K562 (cell line): ENCODE measurements at regions not wholly inside any gene's neighbourhood (a gene's known extent, or its start where the extent isn't known, plus 50 kb on each side); places are given as distances from the start of the nearest gene placed in this dataset.

Experiments
- ATAC-seq: fragments of 200-7000 bp; cut with Tn5 transposase; 3 replicates; pipeline ENCODE4 v1.9.1; 2020; ENCODE audit warnings: moderate library complexity
- BruUV-seq: library from RNA; stranded (reverse); fragments of 400-500 nt; replicated peaks from 2 replicates; lab custom pipeline; 2021; lab: Mats Ljungman, UMichigan
- CTCF ChIA-PET: fragments of 300-600 bp; formaldehyde crosslinking; extraction: SDS; loops from one replicate; lab custom pipeline; 2021; ENCODE audit warnings: low intra/inter-chr PET ratio; lab: Yijun Ruan, JAX
- POLR2A ChIA-PET: fragments of 300-600, 350-650 bp; sonication (Branson Sonifier 250); formaldehyde crosslinking; extraction: SDS; loops from one replicate; lab custom pipeline; 2021; ENCODE audit warnings: antibody characterized with exemption, inconsistent platforms; lab: Yijun Ruan, JAX
- DNase-seq, 4 experiments: peaks; one replicate each; pipeline versions ENCODE4 v3.0.0 to v3.0.0-alpha.2; 2011 to 2018; ENCODE audit warnings: low spot score in 3 of 4, mixed read lengths in 3 of 4; ENCODE audit errors: extremely low read depth in 1 of 4
- FAIRE-seq: peaks from 2 replicates; lab custom pipeline; 2011; peaks lifted over from hg19 to GRCh38; lab: Jason Lieb, UNC
- H2AFZ ChIP-seq: 2 replicates; pipeline ENCODE4 v1.6.0; 2011; ENCODE audit warnings: low read depth, low read length, control low read depth, inconsistent platforms
- H3K27ac ChIP-seq: fragments of 200-600 bp; 3 replicates; pipeline ENCODE4 v1.8.0; 2011; ENCODE audit warnings: low read depth, mild to moderate bottlenecking, control low read depth, inconsistent platforms, low read length, moderate library complexity, mixed read lengths; ENCODE audit errors: extremely low read depth
- H3K27me3 ChIP-seq, 2 experiments: fragments of 300-600 bp in 1 of 2; 2 replicates in 1 of 2; 3 replicates in 1 of 2; pipeline versions ENCODE4 v1.6.0 to v1.8.0; 2011; ENCODE audit warnings: inconsistent platforms in 2 of 2, low read length in 2 of 2, mild to moderate bottlenecking in 1 of 2, mixed read lengths in 1 of 2, moderate library complexity in 1 of 2; ENCODE audit not compliant: control insufficient read depth in 2 of 2, insufficient read depth in 2 of 2
- H3K36me3 ChIP-seq: fragments of 300-600 bp; 3 replicates; pipeline ENCODE4 v1.8.0; 2011; ENCODE audit warnings: mild to moderate bottlenecking, low read length, inconsistent platforms; ENCODE audit not compliant: control insufficient read depth, insufficient read depth
- H3K4me1 ChIP-seq, 2 experiments: fragments of 200-600 bp in 1 of 2; replicated peaks in 1 of 2; 2 replicates in 1 of 2; 3 replicates in 1 of 2; pipeline versions ENCODE4 v1.5.1 to v1.8.0; 2011; ENCODE audit warnings: inconsistent platforms in 2 of 2, low read length in 2 of 2, mild to moderate bottlenecking in 1 of 2, mixed read lengths in 1 of 2, moderate library complexity in 1 of 2; ENCODE audit not compliant: control insufficient read depth in 2 of 2, insufficient read depth in 2 of 2
- H3K4me2 ChIP-seq: 2 replicates; pipeline ENCODE4 v1.6.1; 2011; ENCODE audit warnings: low read length, control low read depth, inconsistent platforms, mixed read lengths; ENCODE audit not compliant: insufficient read depth
- H3K4me3 ChIP-seq: fragments of 200-600 bp; sonication (generic), shearing (Covaris generic); 2 replicates; pipeline ENCODE4 v1.5.1; 2016; ENCODE audit warnings: control low read depth, inconsistent platforms
- H3K79me2 ChIP-seq: fragments of 200-600 bp; 3 replicates; pipeline ENCODE4 v1.8.0; 2011; ENCODE audit warnings: low read length, inconsistent platforms; ENCODE audit not compliant: control insufficient read depth, insufficient read depth
- H3K9ac ChIP-seq, 2 experiments: 2 replicates each; pipeline versions ENCODE4 v1.6.0 to v1.6.1; 2011; ENCODE audit warnings: low read depth in 2 of 2, low read length in 2 of 2, control low read depth in 1 of 2, inconsistent platforms in 1 of 2, mild to moderate bottlenecking in 1 of 2, mixed read lengths in 1 of 2; ENCODE audit not compliant: insufficient read depth in 1 of 2
- H3K9me1 ChIP-seq: one replicate; pipeline ENCODE4 v1.6.0; 2011; ENCODE audit warnings: inconsistent platforms, mild to moderate bottlenecking, low read length, moderate library complexity; ENCODE audit not compliant: control insufficient read depth, insufficient read depth
- H3K9me3 ChIP-seq: replicated peaks from 2 replicates; pipeline ENCODE4 v1.5.1; 2011; ENCODE audit warnings: low read depth, low read length, inconsistent platforms; ENCODE audit not compliant: control insufficient read depth, insufficient read depth
- H4K20me1 ChIP-seq: replicated peaks from 2 replicates; pipeline ENCODE4 v1.6.1; 2011; ENCODE audit warnings: low read length, inconsistent platforms, mixed read lengths; ENCODE audit not compliant: control insufficient read depth, insufficient read depth
- ADNP ChIP-seq: fragments of 200-800 bp; sonication (Bioruptor generic); IDR thresholded peaks from 2 replicates; pipeline ENCODE4 v1.6.1; 2016; ENCODE audit warnings: missing genetic modification characterization, missing compliant biosample characterization
- ARID2 ChIP-seq: fragments of 450-650 bp; IDR thresholded peaks from 2 replicates; pipeline ENCODE4 v1.6.1; 2017; ENCODE audit warnings: antibody characterized with exemption, mild to moderate bottlenecking
- C11orf30 ChIP-seq: fragments of 450-650 bp; IDR thresholded peaks from 2 replicates; pipeline ENCODE4 v1.6.1; 2016; ENCODE audit warnings: low read depth, mild to moderate bottlenecking
- CEBPG ChIP-seq, 3 experiments: fragments of 200-800 bp in 1 of 3; sonication (Bioruptor generic) in 1 of 3; sonication (generic) in 1 of 3; formaldehyde crosslinking in 1 of 3; IDR thresholded peaks in 2 of 3; conservative IDR thresholded peaks in 1 of 3; 2 replicates each; pipeline versions ENCODE4 v1.6.1 to v1.8.0; 2016 to 2022; ENCODE audit warnings: missing compliant biosample characterization in 2 of 3, missing genetic modification characterization in 2 of 3, mild to moderate bottlenecking in 1 of 3, missing genetic modification reagents in 1 of 3
- FIP1L1 ChIP-seq: fragments of 200-400 bp; formaldehyde crosslinking; IDR thresholded peaks from 2 replicates; pipeline ENCODE4 v1.6.1; 2018; ENCODE audit warnings: mild to moderate bottlenecking, low read depth, low read length; ENCODE audit not compliant: poor library complexity, severe bottlenecking
- MAFF ChIP-seq: IDR thresholded peaks from 2 replicates; pipeline ENCODE4 v1.6.1; 2012; ENCODE audit warnings: low read length, improper control_type of control experiment
- MAFG ChIP-seq: fragments of 450-650 bp; conservative IDR thresholded peaks from 2 replicates; pipeline ENCODE4 v1.6.1; 2016; ENCODE audit warnings: missing genetic modification characterization, missing compliant biosample characterization
- MAFK ChIP-seq: IDR thresholded peaks from 2 replicates; pipeline ENCODE4 v1.6.1; 2011; ENCODE audit warnings: low read length, improper control_type of control experiment
- MYC ChIP-seq, 2 experiments: fragments of 250-450 bp in 1 of 2; sonication (Bioruptor Pico) in 1 of 2; IDR thresholded peaks; 2 replicates each; pipeline versions ENCODE4 v1.5.1 to v1.6.1; 2012 to 2021; ENCODE audit warnings: low read depth in 2 of 2, borderline replicate concordance in 1 of 2, improper control_type of control experiment in 1 of 2, low read length in 1 of 2, mild to moderate bottlenecking in 1 of 2, moderate library complexity in 1 of 2
- MYNN ChIP-seq, 2 experiments: sonication (generic); formaldehyde crosslinking in 1 of 2; IDR thresholded peaks; 2 replicates each; pipeline versions ENCODE4 v1.5.0 to v1.6.1; 2016 to 2020; ENCODE audit warnings: antibody characterized with exemption in 1 of 2, missing genetic modification reagents in 1 of 2
- NR4A1 ChIP-seq, 2 experiments: fragments of 250-450 bp in 1 of 2; fragments of 450-650 bp in 1 of 2; sonication (Bioruptor Pico) in 1 of 2; IDR thresholded peaks; 2 replicates each; pipeline versions ENCODE4 v1.4.0 to v1.6.1; 2016 to 2020; ENCODE audit warnings: mild to moderate bottlenecking in 2 of 2, missing compliant biosample characterization in 1 of 2, missing genetic modification characterization in 1 of 2, moderate library complexity in 1 of 2
- POLR2AphosphoS5 ChIP-seq: IDR thresholded peaks from 2 replicates; pipeline ENCODE4 v1.6.1; 2011; ENCODE audit warnings: mild to moderate bottlenecking, low read depth, low read length, moderate library complexity; ENCODE audit not compliant: control insufficient read depth, insufficient read depth
- SP2 ChIP-seq: IDR thresholded peaks from 2 replicates; pipeline ENCODE4 v1.6.1; 2011; ENCODE audit warnings: mild to moderate bottlenecking, low read depth, low read length, moderate library complexity; ENCODE audit not compliant: poor library complexity, severe bottlenecking; ENCODE audit errors: extremely low read depth
- ZFP36 ChIP-seq: fragments of 150-350 bp; IDR thresholded peaks from 2 replicates; pipeline ENCODE4 v1.6.1; 2018; ENCODE audit warnings: low read length, low read depth; ENCODE audit not compliant: partially characterized antibody
- ZNF212 ChIP-seq: fragments of 450-650 bp; formaldehyde crosslinking; IDR thresholded peaks from 2 replicates; pipeline ENCODE4 v1.4.0; 2020; ENCODE audit warnings: mild to moderate bottlenecking
- ZNF316 ChIP-seq: fragments of 450-650 bp; IDR thresholded peaks from 2 replicates; pipeline ENCODE4 v1.6.1; 2016
- ZNF431 ChIP-seq: sonication (generic); formaldehyde crosslinking; IDR thresholded peaks from 2 replicates; pipeline ENCODE4 v1.8.0; 2022; ENCODE audit warnings: mild to moderate bottlenecking, missing genetic modification reagents
- ZNF444 ChIP-seq: fragments of 250-450 bp; sonication (Bioruptor Pico); IDR thresholded peaks from 2 replicates; pipeline ENCODE4 v1.4.0; 2020; ENCODE audit warnings: mild to moderate bottlenecking, moderate library complexity
- ZNF699 ChIP-seq: fragments of 250-450 bp; sonication (Bioruptor Pico); IDR thresholded peaks from 2 replicates; pipeline ENCODE4 v1.8.0; 2021; ENCODE audit warnings: mild to moderate bottlenecking, moderate library complexity; ENCODE audit not compliant: insufficient replicate concordance
- WGBS: fragments of 100-300 bp; shearing (Covaris generic); methylation state at CpG from one replicate; pipeline ENCODE4 v1.1.6; 2016; ENCODE audit warnings: low coverage, mixed read lengths; ENCODE audit not compliant: insufficient coverage; ENCODE audit errors: missing lambda C conversion rate; 5-methylcytosine and 5-hydroxymethylcytosine counted together
- in situ Hi-C: fragments of 300-500 bp; cut with MboI; formaldehyde crosslinking; loops from 4 replicates; pipeline ENCODE4 v1.15.0; 2018; ENCODE audit warnings: inconsistent platforms, mixed read lengths
- intact Hi-C: fragments of 100-400 bp; cut with micrococcal nuclease; formaldehyde crosslinking; loops from 2 replicates; pipeline ENCODE4 v1.14.2; 2022
- TF ChIP-seq, protein P1 (sequence below): fragments of 250-450 bp; sonication (Bioruptor Pico); IDR thresholded peaks from 2 replicates; pipeline ENCODE4 v1.6.1; 2021; ENCODE audit warnings: mild to moderate bottlenecking
- TF ChIP-seq, protein P2 (sequence below): sonication (generic); formaldehyde crosslinking; IDR thresholded peaks from 2 replicates; pipeline ENCODE4 v1.8.0; 2022; ENCODE audit warnings: mild to moderate bottlenecking, missing genetic modification reagents

DNA sequence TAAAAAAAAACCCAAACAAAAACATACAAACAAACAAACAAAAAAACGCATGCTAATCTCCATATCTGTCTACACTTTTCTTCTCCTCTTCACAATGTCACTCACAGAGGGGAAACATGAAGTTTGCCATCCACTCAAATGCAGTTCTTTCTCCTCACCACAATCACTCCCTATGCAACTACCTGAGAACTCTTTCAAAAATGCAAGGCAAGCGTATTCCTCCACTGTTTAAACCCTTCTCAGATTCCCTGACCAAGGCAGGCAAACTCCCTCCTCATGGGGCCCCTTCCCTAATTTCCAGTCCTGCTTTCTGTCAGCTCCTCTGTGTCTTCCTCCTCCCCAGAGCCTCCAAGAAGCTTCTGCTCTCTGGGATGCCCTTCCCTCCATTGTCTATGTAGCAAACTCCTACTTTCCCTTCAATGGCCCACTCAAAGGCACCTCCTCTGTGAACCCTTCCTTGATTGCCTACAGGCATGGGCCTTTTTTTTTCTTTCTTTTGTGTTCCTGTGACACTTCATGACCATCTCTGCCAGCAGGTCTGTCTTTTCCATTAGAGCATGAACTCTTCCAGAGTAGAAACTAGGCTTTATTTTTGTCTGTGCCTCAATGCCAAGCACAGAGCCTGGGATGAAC, 143.8 kb upstream of the SLC1A4 start:
- Histone ChIP-seq H3K27me3 (no peaks in the 10 kb centered on the region), H3K27ac (no peak overlapping the region), H3K9me3 (no peaks in the 10 kb centered on the region), H3K4me1 (peaks cover 0 to under 1% of the 10 kb centered on the region in 2 experiments; a peak in 1 of 5 replicates), H3K4me3 (no peak overlapping the region), H2AFZ (no peak overlapping the region), H4K20me1 (no peaks in the 10 kb centered on the region), H3K9ac (no peak overlapping the region), H3K36me3 (no peaks in the 10 kb centered on the region), H3K4me2 (no peak overlapping the region), H3K9me1 (no peaks in the 10 kb centered on the region), H3K79me2 (no peaks in the 10 kb centered on the region)
- no peak for DNase-seq
- no peak for ATAC-seq
- 38% methylated on average over 2 of the region's 2 CpGs for WGBS
- no TSS peak for BruUV-seq
- no peak for FAIRE-seq
- intact Hi-C loops, result no loop called here
- POLR2A ChIA-PET, result no interaction called here
- CTCF ChIA-PET, result no interaction called here
- in situ Hi-C loops, result no loop called here
- TF ChIP-seq ZFP36 (peak; percentile 23), ZNF316 (peak; percentile 94), SP2 (no peak), CEBPG (CRISPR knock-in tag; IDR thresholded peaks at IDR 0.05) (no peak), CEBPG (tag; conservative IDR thresholded peaks at IDR 0.05 in 1 of 2, IDR thresholded peaks at IDR 0.05 in 1 of 2) (no peak), ARID2 (no peak), ADNP (no peak), MAFK (peak; percentile 75), ZNF699 (no peak), NR4A1 (CRISPR knock-in tag; IDR thresholded peaks at IDR 0.05) (no peak), NR4A1 (tag; IDR thresholded peaks at IDR 0.05) (no peak), ZNF212 (CRISPR knock-in tag) (no peak), MYC (IDR thresholded peaks at IDR 0.05; ENCODE audit: low read depth, low read length) (no peak), MYC (CRISPR knock-in tag; IDR thresholded peaks at IDR 0.05; ENCODE audit: borderline replicate concordance, low read depth) (no peak), C11orf30 (peak; percentile 82), MAFF (peak; percentile 66), FIP1L1 (no peak), ZNF431 (no peak), MYNN (IDR thresholded peaks at IDR 0.05) (no peak), MYNN (CRISPR knock-in tag; IDR thresholded peaks at IDR 0.05) (no peak), MAFG (peak; percentile 70), POLR2AphosphoS5 (no peak), ZNF444 (no peak)
- TF ChIP-seq, protein P1, sequence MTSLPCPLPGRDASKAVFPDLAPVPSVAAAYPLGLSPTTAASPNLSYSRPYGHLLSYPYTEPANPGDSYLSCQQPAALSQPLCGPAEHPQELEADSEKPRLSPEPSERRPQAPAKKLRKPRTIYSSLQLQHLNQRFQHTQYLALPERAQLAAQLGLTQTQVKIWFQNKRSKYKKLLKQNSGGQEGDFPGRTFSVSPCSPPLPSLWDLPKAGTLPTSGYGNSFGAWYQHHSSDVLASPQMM (CRISPR knock-in tag), result no peak
- TF ChIP-seq, protein P2, sequence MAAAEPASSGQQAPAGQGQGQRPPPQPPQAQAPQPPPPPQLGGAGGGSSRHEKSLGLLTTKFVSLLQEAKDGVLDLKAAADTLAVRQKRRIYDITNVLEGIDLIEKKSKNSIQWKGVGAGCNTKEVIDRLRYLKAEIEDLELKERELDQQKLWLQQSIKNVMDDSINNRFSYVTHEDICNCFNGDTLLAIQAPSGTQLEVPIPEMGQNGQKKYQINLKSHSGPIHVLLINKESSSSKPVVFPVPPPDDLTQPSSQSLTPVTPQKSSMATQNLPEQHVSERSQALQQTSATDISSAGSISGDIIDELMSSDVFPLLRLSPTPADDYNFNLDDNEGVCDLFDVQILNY (CRISPR knock-in tag), result no peak
